GM12878 (cell line): ENCODE measurements at regions not wholly inside any gene's neighbourhood (a gene's known extent, or its start where the extent isn't known, plus 50 kb on each side); places are given as distances from the start of the nearest gene placed in this dataset.
"Not testable (repeated sequence)": the region's sequence is repeated elsewhere in the genome, so short reads cannot be mapped to it uniquely, and the experiment has no call there.

Experiments
- ATAC-seq: fragments of 200-7000 bp; cut with Tn5 transposase; 3 replicates; pipeline ENCODE4 v1.9.1; 2020; ENCODE audit warnings: mild to moderate bottlenecking, moderate library complexity
- BruUV-seq: library from RNA; stranded (reverse); fragments of 400-500 nt; replicated peaks from 2 replicates; lab custom pipeline; 2021; lab: Mats Ljungman, UMichigan
- CTCF ChIA-PET: fragments of 300-600 bp; sonication (Branson Sonifier 250); formaldehyde crosslinking; extraction: SDS; loops from one replicate; lab custom pipeline; 2021; ENCODE audit warnings: inconsistent platforms; lab: Yijun Ruan, JAX
- POLR2A ChIA-PET: fragments of 350-600 bp; formaldehyde crosslinking; extraction: SDS; loops from one replicate; lab custom pipeline; 2021; ENCODE audit warnings: inconsistent platforms; lab: Charles Lee
- RAD21 ChIA-PET: fragments of 300-600 bp; sonication (Branson Sonifier 250); formaldehyde crosslinking; loops from one replicate; lab custom pipeline; 2023; ENCODE audit warnings: antibody characterized with exemption; ENCODE audit not compliant: unreplicated experiment; lab: Charles Lee
- SMC1A ChIA-PET: fragments of 300-600 bp; sonication (Branson Sonifier 250); formaldehyde crosslinking; loops from one replicate; lab custom pipeline; 2023; ENCODE audit not compliant: unreplicated experiment, uncharacterized antibody; lab: Charles Lee
- DNase-seq: peaks from one replicate; pipeline ENCODE4 v3.0.0-alpha.2; 2011; ENCODE audit warnings: low read depth, low spot score
- FAIRE-seq: peaks from 3 replicates; lab custom pipeline; 2011; peaks lifted over from hg19 to GRCh38; lab: Jason Lieb, UNC
- H2AFZ ChIP-seq: 2 replicates; pipeline ENCODE4 v1.6.0; 2011; ENCODE audit warnings: low read depth, low read length, control low read depth; ENCODE audit not compliant: control insufficient read depth
- H3K27ac ChIP-seq: 2 replicates; pipeline ENCODE4 v1.5.1; 2011; ENCODE audit warnings: control low read depth; ENCODE audit not compliant: control insufficient read depth, insufficient read depth
- H3K27me3 ChIP-seq, 2 experiments: replicated peaks in 1 of 2; 2 replicates each; pipeline versions ENCODE4 v1.6.0 to v1.6.1; 2011; ENCODE audit warnings: low read length in 1 of 2; ENCODE audit not compliant: control insufficient read depth in 2 of 2, insufficient read depth in 2 of 2
- H3K36me3 ChIP-seq, 2 experiments: 2 replicates each; pipeline ENCODE4 v1.5.1; 2011; ENCODE audit warnings: low read length in 1 of 2; ENCODE audit not compliant: control insufficient read depth in 2 of 2, insufficient read depth in 2 of 2
- H3K4me1 ChIP-seq: 2 replicates; pipeline ENCODE4 v1.6.1; 2011; ENCODE audit warnings: mild to moderate bottlenecking, low read length, moderate library complexity, mixed read lengths; ENCODE audit not compliant: control insufficient read depth, insufficient read depth
- H3K4me2 ChIP-seq: 2 replicates; pipeline ENCODE4 v1.6.0; 2011; ENCODE audit warnings: control low read depth; ENCODE audit not compliant: control insufficient read depth, insufficient read depth
- H3K4me3 ChIP-seq: fragments of 200-600 bp; sonication (generic); 2 replicates; pipeline ENCODE4 v1.5.1; 2016
- H3K79me2 ChIP-seq: 2 replicates; pipeline ENCODE4 v1.6.0; 2011; ENCODE audit warnings: low read length; ENCODE audit not compliant: control insufficient read depth, insufficient read depth
- H3K9ac ChIP-seq: 2 replicates; pipeline ENCODE4 v1.8.0; 2011; ENCODE audit warnings: low read length, control low read depth, mixed read lengths; ENCODE audit not compliant: control insufficient read depth, insufficient read depth
- H3K9me3 ChIP-seq: replicated peaks from 3 replicates; pipeline ENCODE4 v1.5.1; 2011; ENCODE audit warnings: mild to moderate bottlenecking, low read length; ENCODE audit not compliant: control insufficient read depth, insufficient read depth
- H4K20me1 ChIP-seq: 2 replicates; pipeline ENCODE4 v1.6.0; 2011; ENCODE audit not compliant: control insufficient read depth, insufficient read depth
- CEBPB ChIP-seq, 2 experiments: fragments of 150-350 bp in 1 of 2; IDR thresholded peaks; 2 replicates each; pipeline ENCODE4 v1.6.1; 2012 to 2014; ENCODE audit warnings: low read depth in 2 of 2, low read length in 2 of 2, borderline replicate concordance in 1 of 2, inconsistent platforms in 1 of 2
- IKZF2 ChIP-seq, 2 experiments: fragments of 450-650 bp; IDR thresholded peaks; 2 replicates each; pipeline ENCODE4 v1.6.1; 2017; ENCODE audit warnings: mild to moderate bottlenecking in 2 of 2, moderate library complexity in 2 of 2
- RBBP5 ChIP-seq: fragments of 200-600 bp; sonication (generic); conservative IDR thresholded peaks from 2 replicates; pipeline ENCODE4 v1.6.1; 2016
- WGBS: methylation state at CpG from one replicate; pipeline ENCODE4 v1.1.6; 2016; ENCODE audit warnings: low lambda C conversion rate; ENCODE audit not compliant: insufficient replicate concordance, insufficient coverage; ENCODE audit errors: missing lambda C conversion rate; 5-methylcytosine and 5-hydroxymethylcytosine counted together
- in situ Hi-C: fragments of 300-500 bp; cut with MboI; formaldehyde crosslinking; loops from 9 replicates; pipeline ENCODE4 v1.14.3; 2018; ENCODE audit warnings: mixed read lengths
- intact Hi-C: fragments of 100-400 bp; cut with micrococcal nuclease; formaldehyde crosslinking; loops from one replicate; pipeline ENCODE4 v1.14.2; 2022; ENCODE audit not compliant: unreplicated experiment

GRCh38 chr10:94156453-94156852 is 162.7 kb downstream of the PLCE1 start:
- Histone ChIP-seq H4K20me1 (no peaks in the 10 kb centered on the region), H2AFZ (no peak overlapping the region), H3K4me1 (no peaks in the 10 kb centered on the region), H3K36me3 (no peaks in the 10 kb centered on the region), H3K27me3 (no peaks in the 10 kb centered on the region), H3K9ac (no peak overlapping the region), H3K9me3 (no peaks in the 10 kb centered on the region), H3K4me3 (no peak overlapping the region), H3K79me2 (no peaks in the 10 kb centered on the region), H3K4me2 (no peak overlapping the region), H3K27ac (no peak overlapping the region)
- ChIA-PET SMC1A (no interaction called here), RAD21 (no interaction called here), CTCF (no interaction called here), POLR2A (no interaction called here)
- no peak for ATAC-seq
- TF ChIP-seq RBBP5 (no peak), CEBPB (IDR thresholded peaks at IDR 0.05; ENCODE audit: borderline replicate concordance in 1 of 2, low read depth in 2 of 2, low read length in 2 of 2) (no peak), IKZF2 (IDR thresholded peaks at IDR 0.05) (no peak)
- no peak for FAIRE-seq
- 14% methylated on average over 3 of the region's 3 CpGs for WGBS
- in situ Hi-C loops, result no loop called here
- intact Hi-C loops, result no loop called here
- DNase-seq, result no peak
- BruUV-seq, result no TSS peak

- CTCF ChIA-PET, H3K79me2 ChIP-seq, H3K4me3 ChIP-seq, DNase-seq, H4K20me1 ChIP-seq, H3K4me1 ChIP-seq, in situ Hi-C loops, H3K27me3 ChIP-seq, H3K27ac ChIP-seq, FAIRE-seq, H3K9ac ChIP-seq, BruUV-seq, H3K4me2 ChIP-seq, H2AFZ ChIP-seq, H3K9me3 ChIP-seq, ATAC-seq, intact Hi-C loops, RAD21 ChIA-PET, H3K36me3 ChIP-seq, POLR2A ChIA-PET: not testable (repeated sequence)
- WGBS, result 46% methylated on average over 8 of the region's 12 CpGs
- SMC1A ChIA-PET, result interaction anchor here (0.8 kb wide), 1 partner anchor 11 kb away, joined by 3 read pairs; no protein-coding TSS in a partner anchor
Measured at GRCh38 chr10:94165158-94165611, 171.5 kb downstream of the PLCE1 start.
